MM.1S (cell line): ENCODE measurements at regions not wholly inside any gene's neighbourhood (a gene's known extent, or its start where the extent isn't known, plus 50 kb on each side); places are given as distances from the start of the nearest gene placed in this dataset.

Experiments used
- DNase-seq: peaks from one replicate; pipeline ENCODE4 v3.0.0-alpha.2; 2015
- H2AFZ ChIP-seq: fragments of 300-600 bp; sonication (generic); 2 replicates; pipeline ENCODE4 v1.6.0; 2016; ENCODE audit warnings: antibody characterized with exemption, low read length
- H3F3A ChIP-seq: fragments of 300-600 bp; sonication (generic); 2 replicates; pipeline ENCODE4 v1.6.1; 2016; ENCODE audit warnings: mild to moderate bottlenecking, antibody characterized with exemption, low read length, moderate library complexity, mixed read lengths; ENCODE audit not compliant: insufficient read depth
- H3K27ac ChIP-seq: fragments of 300-600 bp; sonication (generic); 2 replicates; pipeline ENCODE4 v1.5.1; 2016; ENCODE audit warnings: mild to moderate bottlenecking, low read length
- H3K27me3 ChIP-seq: fragments of 300-600 bp; sonication (generic); replicated peaks from 2 replicates; pipeline ENCODE4 v1.6.0; 2016; ENCODE audit warnings: low read length; ENCODE audit not compliant: insufficient read depth
- H3K36me3 ChIP-seq: fragments of 300-600 bp; sonication (generic); replicated peaks from 2 replicates; pipeline ENCODE4 v1.6.1; 2016; ENCODE audit warnings: mild to moderate bottlenecking, low read length, mixed read lengths; ENCODE audit not compliant: insufficient read depth
- H3K4me1 ChIP-seq: fragments of 300-600 bp; sonication (generic); 2 replicates; pipeline ENCODE4 v1.6.1; 2016; ENCODE audit warnings: low read length, mixed read lengths
- H3K4me2 ChIP-seq: fragments of 300-600 bp; sonication (generic); 2 replicates; pipeline ENCODE4 v1.6.0; 2016; ENCODE audit warnings: low read depth, low read length
- H3K4me3 ChIP-seq: fragments of 300-600 bp; sonication (generic); 2 replicates; pipeline ENCODE4 v1.5.1; 2016; ENCODE audit warnings: low read length, mixed read lengths
- H3K79me2 ChIP-seq: fragments of 300-600 bp; sonication (generic); 2 replicates; pipeline ENCODE4 v1.6.1; 2016; ENCODE audit warnings: mixed run types, low read length, mixed read lengths
- H3K9ac ChIP-seq: fragments of 300-600 bp; sonication (generic); 2 replicates; pipeline ENCODE4 v1.6.1; 2016; ENCODE audit warnings: low read length, mixed read lengths
- H3K9me2 ChIP-seq: fragments of 300-600 bp; sonication (generic); replicated peaks from 2 replicates; pipeline ENCODE4 v1.6.1; 2016; ENCODE audit warnings: mild to moderate bottlenecking, low read length, mixed read lengths; ENCODE audit not compliant: insufficient read depth
- H3K9me3 ChIP-seq: fragments of 300-600 bp; sonication (generic); replicated peaks from 2 replicates; pipeline ENCODE4 v1.6.1; 2016; ENCODE audit warnings: mild to moderate bottlenecking, low read length, mixed read lengths; ENCODE audit not compliant: insufficient read depth
- H4K20me1 ChIP-seq: fragments of 300-600 bp; sonication (generic); 2 replicates; pipeline ENCODE4 v1.6.1; 2016; ENCODE audit warnings: mild to moderate bottlenecking, low read length, moderate library complexity, mixed read lengths; ENCODE audit not compliant: insufficient read depth
- EZH2 ChIP-seq: fragments of 300-600 bp; sonication (generic); optimal IDR thresholded peaks from 2 replicates; pipeline ENCODE3; 2017; ENCODE audit warnings: low read depth, mild to moderate bottlenecking, antibody characterized with exemption, low read length, mixed read lengths
- EZH2phosphoT487 ChIP-seq: fragments of 300-600 bp; sonication (generic); IDR thresholded peaks from 2 replicates; pipeline ENCODE4 v1.6.1; 2018; ENCODE audit warnings: antibody characterized with exemption, low read length
- TF ChIP-seq, protein P1 (sequence below): fragments of 300-600 bp; sonication (generic); IDR thresholded peaks from 2 replicates; pipeline ENCODE4 v1.5.1; 2016; ENCODE audit warnings: antibody characterized with exemption, low read length, mixed read lengths

DNA sequence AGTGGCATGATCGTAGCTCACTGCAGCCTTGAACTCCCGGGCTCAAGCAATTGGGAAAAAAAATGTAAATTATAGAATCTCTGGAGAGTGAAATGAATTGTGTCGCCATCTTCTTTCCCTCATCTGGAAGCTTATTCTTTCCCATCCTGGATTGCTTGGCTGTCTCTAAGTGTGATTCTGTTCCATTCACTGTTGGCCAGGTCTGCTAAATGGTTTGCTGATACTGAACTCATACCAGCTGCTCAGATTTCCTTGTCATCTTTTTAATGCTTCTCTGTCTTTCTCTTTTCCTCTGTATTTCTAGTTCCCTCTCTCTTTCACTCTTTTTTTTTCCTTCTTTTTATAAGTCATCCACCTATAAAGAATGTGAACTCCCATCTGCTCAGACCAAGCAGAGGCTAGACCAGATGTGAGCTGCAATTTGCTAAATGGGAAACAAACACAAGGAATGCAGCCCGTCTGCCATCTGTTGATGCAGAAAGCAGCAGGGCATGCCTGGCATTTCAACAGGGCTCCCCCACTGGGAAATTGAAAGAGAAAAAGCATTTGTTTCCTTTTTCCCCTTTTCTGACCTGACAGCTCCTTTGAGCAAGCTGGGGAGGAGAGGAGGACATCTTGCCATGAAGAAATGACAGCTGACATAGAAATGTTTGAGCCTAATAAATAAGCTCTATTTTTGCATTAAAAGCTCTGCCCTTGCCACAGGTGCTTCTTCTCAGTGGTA is 1823.6 kb upstream of the FLRT2 start:
- Histone ChIP-seq H3K27me3 (no peaks in the 10 kb centered on the region), H4K20me1 (no peaks in the 10 kb centered on the region), H3K4me3 (no peak overlapping the region), H3K9me3 (no peaks in the 10 kb centered on the region), H3K9me2 (no peaks in the 10 kb centered on the region), H3K27ac (no peak overlapping the region), H3K79me2 (no peaks in the 10 kb centered on the region), H3K9ac (no peak overlapping the region), H3K36me3 (no peaks in the 10 kb centered on the region), H3F3A (no peaks in the 10 kb centered on the region), H2AFZ (no peak overlapping the region), H3K4me1 (no peaks in the 10 kb centered on the region), H3K4me2 (no peak overlapping the region)
- TF ChIP-seq, protein P1, sequence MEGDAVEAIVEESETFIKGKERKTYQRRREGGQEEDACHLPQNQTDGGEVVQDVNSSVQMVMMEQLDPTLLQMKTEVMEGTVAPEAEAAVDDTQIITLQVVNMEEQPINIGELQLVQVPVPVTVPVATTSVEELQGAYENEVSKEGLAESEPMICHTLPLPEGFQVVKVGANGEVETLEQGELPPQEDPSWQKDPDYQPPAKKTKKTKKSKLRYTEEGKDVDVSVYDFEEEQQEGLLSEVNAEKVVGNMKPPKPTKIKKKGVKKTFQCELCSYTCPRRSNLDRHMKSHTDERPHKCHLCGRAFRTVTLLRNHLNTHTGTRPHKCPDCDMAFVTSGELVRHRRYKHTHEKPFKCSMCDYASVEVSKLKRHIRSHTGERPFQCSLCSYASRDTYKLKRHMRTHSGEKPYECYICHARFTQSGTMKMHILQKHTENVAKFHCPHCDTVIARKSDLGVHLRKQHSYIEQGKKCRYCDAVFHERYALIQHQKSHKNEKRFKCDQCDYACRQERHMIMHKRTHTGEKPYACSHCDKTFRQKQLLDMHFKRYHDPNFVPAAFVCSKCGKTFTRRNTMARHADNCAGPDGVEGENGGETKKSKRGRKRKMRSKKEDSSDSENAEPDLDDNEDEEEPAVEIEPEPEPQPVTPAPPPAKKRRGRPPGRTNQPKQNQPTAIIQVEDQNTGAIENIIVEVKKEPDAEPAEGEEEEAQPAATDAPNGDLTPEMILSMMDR: no peak
- no peak for DNase-seq

DNA sequence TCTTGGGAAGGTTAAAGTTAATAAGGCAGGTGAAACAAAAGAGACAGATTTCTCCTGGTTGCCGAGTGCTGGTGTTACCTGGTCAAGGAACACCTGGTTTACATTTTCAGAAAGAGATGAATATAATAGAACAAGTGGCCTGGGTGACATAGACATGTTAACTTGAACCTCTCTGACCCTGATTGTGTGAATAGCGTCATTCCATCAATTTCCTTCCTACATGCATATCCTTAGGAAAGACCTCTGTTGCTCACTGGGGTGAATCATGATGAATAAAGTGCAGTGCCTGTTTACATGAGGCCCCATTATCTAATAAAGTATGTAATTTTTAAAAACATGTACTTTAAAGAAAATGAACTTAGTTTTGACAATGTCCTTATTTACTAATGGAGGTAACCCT is 1822.9 kb upstream of the FLRT2 start:
- Histone ChIP-seq H3K27ac (no peak overlapping the region), H3K27me3 (no peaks in the 10 kb centered on the region), H3K9me3 (no peaks in the 10 kb centered on the region), H3K36me3 (no peaks in the 10 kb centered on the region), H3K9ac (no peak overlapping the region), H3K9me2 (no peaks in the 10 kb centered on the region), H3K4me3 (no peak overlapping the region), H3K4me1 (no peaks in the 10 kb centered on the region), H4K20me1 (no peaks in the 10 kb centered on the region), H3K4me2 (no peak overlapping the region), H2AFZ (no peak overlapping the region), H3K79me2 (no peaks in the 10 kb centered on the region), H3F3A (no peaks in the 10 kb centered on the region)
- DNase-seq: no peak
- TF ChIP-seq, protein P1: no peak
- TF ChIP-seq EZH2: no peak
- no peak for TF ChIP-seq EZH2phosphoT487

DNA sequence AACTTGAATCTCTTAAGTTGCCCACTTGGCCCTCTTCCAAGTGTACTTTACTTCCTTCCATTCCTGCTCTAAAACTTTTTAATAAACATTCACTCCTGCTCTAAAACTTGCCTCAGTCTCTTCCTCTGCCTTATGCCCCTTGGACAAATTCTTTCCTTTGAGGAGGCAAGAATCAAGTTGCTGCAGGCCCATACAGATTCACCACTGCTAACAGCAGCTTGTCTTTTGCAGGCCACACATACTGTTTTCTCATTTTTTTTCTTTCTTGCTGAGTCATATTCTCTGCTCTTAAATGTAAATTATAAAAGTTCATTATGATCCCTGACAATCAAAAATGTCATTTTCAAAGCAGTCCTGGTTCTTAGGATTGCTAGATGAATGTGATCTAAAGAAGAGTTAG is 1820.8 kb upstream of the FLRT2 start:
- Histone ChIP-seq H3K4me3 (no peak overlapping the region), H3K9me3 (no peaks in the 10 kb centered on the region), H3K27me3 (no peaks in the 10 kb centered on the region), H3K9ac (no peak overlapping the region), H3F3A (no peaks in the 10 kb centered on the region), H3K4me2 (no peak overlapping the region), H3K27ac (no peak overlapping the region), H3K36me3 (no peaks in the 10 kb centered on the region), H3K4me1 (no peaks in the 10 kb centered on the region), H2AFZ (no peak overlapping the region), H4K20me1 (no peaks in the 10 kb centered on the region), H3K9me2 (no peaks in the 10 kb centered on the region), H3K79me2 (no peaks in the 10 kb centered on the region)
- no peak for DNase-seq
- TF ChIP-seq, protein P1: no peak
- TF ChIP-seq EZH2: no peak
